A549 (cell line): ENCODE measurements at regions not wholly inside any gene's neighbourhood (a gene's known extent, or its start where the extent isn't known, plus 50 kb on each side); places are given as distances from the start of the nearest gene placed in this dataset.

ENCODE experiments used
- CHD2 ChIP-seq: fragments of 150-350 bp; IDR thresholded peaks from 2 replicates; pipeline ENCODE4 v1.6.1; 2014; ENCODE audit warnings: low read length; ENCODE audit not compliant: partially characterized antibody
- HEYL ChIP-seq: fragments of 250-450 bp; sonication (Bioruptor Pico); IDR thresholded peaks from 2 replicates; pipeline ENCODE4 v1.8.0; 2021; ENCODE audit warnings: mild to moderate bottlenecking, moderate library complexity
- RCOR1 ChIP-seq: fragments of 150-350 bp; IDR thresholded peaks from 2 replicates; pipeline ENCODE4 v1.6.1; 2014; ENCODE audit warnings: antibody characterized with exemption, low read length, low read depth
- TF ChIP-seq, protein P1 (sequence below): fragments of >200 bp; sonication (Bioruptor Twin); formaldehyde crosslinking; IDR thresholded peaks from 3 replicates; pipeline ENCODE4 v1.5.1; 2016

DNA sequence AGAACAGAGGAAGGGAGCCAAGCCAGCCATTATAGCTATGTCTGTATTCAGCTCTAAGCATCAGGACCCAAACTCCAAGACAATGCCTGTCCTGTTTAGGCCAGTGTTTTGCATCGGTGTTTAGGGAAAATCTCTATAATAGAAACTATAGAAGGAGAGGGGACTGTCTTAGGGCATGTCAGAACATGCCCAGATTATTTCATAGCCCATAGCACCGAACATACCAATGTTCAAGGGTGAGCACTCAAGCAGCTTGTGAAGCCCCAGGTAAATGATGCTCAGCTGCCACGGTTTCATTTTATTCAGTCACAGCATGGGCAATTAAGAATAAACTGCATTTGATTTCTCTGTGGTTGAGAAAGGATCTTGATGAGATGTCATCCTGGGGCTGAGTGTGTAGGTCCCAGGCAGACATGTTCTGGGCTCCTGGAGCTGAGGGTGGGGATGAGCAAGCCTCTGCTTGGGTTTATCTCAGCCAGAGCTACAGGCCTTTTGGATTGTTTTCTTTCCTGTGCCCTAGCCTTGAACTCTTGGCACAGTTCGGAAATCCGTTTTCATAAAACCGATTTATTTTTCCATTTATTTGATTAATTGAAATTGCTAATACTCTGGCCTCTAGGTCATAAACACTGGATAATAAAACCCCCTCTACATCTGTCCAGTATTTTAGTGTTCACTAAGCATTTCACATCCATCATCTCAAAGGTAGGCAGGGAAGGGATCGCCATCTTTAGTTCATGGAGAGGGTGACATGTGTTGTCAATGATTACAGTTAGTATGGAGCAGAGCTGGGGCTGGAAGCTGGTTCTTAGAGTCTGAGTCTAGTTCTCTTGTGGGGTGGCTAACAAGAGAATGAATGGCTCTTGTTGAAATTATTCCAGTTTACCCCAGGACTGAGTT lies 290.7 kb upstream of the ASIC2 start:
- TF ChIP-seq CHD2 (no peak), HEYL (CRISPR knock-in tag) (no peak), RCOR1 (no peak)
- TF ChIP-seq, protein P1, sequence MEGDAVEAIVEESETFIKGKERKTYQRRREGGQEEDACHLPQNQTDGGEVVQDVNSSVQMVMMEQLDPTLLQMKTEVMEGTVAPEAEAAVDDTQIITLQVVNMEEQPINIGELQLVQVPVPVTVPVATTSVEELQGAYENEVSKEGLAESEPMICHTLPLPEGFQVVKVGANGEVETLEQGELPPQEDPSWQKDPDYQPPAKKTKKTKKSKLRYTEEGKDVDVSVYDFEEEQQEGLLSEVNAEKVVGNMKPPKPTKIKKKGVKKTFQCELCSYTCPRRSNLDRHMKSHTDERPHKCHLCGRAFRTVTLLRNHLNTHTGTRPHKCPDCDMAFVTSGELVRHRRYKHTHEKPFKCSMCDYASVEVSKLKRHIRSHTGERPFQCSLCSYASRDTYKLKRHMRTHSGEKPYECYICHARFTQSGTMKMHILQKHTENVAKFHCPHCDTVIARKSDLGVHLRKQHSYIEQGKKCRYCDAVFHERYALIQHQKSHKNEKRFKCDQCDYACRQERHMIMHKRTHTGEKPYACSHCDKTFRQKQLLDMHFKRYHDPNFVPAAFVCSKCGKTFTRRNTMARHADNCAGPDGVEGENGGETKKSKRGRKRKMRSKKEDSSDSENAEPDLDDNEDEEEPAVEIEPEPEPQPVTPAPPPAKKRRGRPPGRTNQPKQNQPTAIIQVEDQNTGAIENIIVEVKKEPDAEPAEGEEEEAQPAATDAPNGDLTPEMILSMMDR = no peak
